ENCODE measurements at regions not wholly inside any gene's neighbourhood (a gene's known extent, or its start where the extent isn't known, plus 50 kb on each side); places are given as distances from the start of the nearest gene placed in this dataset.

DNA sequence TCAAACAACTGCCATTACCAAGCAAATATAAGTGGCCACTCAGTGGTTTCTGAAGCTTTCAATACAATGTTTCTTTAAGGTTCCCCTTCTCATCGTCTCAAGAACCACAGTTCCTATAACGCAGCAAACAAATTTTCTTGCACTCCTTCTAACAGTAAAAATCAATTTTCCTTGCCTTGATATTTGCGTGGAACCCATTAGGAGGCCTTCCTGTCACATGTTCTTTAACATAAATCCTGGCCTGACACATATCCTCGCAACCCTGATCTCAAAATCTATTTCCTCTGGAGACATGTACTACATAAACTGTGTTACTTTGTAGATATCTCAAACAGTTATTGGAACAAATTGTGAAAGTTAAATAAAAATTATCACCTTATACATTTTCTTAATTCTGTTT lies 65.9 kb upstream of the MANEA start:
- H3K4me1 Mint-ChIP-seq: no peaks in the 10 kb centered on the region
- no peaks in the 10 kb centered on the region for H3K9me3 Mint-ChIP-seq
- H3K36me3 Mint-ChIP-seq: no peaks in the 10 kb centered on the region
- H3K27me3 Mint-ChIP-seq: no peaks in the 10 kb centered on the region
- H3K27ac Mint-ChIP-seq: no peak overlapping the region
- no peak overlapping the region for H3K4me3 Mint-ChIP-seq

DNA sequence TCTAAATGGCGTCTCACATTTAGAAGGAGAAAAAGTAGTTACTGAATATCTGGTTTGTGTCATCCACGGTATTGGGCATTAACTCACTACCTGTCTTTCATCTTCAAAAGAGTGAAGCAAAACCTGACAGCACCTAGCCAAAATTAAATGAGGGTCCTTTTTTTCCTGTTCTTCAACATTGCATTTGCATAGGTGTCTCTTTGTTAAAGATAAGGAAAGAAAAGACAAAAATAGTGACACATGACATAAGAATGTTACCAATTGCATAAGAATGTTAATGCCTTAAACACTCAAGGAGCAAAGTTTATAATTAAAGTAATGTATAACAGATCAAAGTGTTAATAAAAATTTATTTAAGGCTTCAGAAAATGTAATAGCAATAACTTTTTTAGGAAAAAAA lies 61.4 kb upstream of the MANEA start:
- no peaks in the 10 kb centered on the region for H3K4me1 Mint-ChIP-seq
- no peaks in the 10 kb centered on the region for H3K9me3 Mint-ChIP-seq
- no peak overlapping the region for H3K4me3 Mint-ChIP-seq
- H3K27me3 Mint-ChIP-seq: no peaks in the 10 kb centered on the region
- H3K27ac Mint-ChIP-seq: no peak overlapping the region
- H3K36me3 Mint-ChIP-seq: no peaks in the 10 kb centered on the region

DNA sequence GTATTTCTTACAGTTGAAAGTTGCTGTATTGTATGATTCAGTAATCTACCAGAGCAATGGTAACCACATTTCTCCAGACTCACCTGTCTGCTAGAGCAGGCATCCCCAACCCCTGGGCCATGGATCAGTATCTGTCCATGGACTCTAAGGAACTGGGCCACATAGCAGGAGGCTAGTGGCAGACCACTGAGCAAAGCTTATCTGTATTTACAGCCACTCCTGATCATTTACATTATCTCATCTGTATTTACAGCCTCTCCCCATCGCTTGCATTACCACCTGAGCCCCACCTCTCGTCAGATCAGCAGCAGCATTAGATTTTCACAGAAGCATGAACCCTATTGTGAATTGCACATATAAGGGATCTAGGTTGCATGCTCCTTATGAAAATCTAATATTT lies 60.3 kb upstream of the MANEA start:
- Mint-ChIP-seq H3K9me3 (no peaks in the 10 kb centered on the region), H3K36me3 (no peaks in the 10 kb centered on the region), H3K27ac (no peak overlapping the region), H3K27me3 (no peaks in the 10 kb centered on the region), H3K4me1 (no peaks in the 10 kb centered on the region), H3K4me3 (no peak overlapping the region)

DNA sequence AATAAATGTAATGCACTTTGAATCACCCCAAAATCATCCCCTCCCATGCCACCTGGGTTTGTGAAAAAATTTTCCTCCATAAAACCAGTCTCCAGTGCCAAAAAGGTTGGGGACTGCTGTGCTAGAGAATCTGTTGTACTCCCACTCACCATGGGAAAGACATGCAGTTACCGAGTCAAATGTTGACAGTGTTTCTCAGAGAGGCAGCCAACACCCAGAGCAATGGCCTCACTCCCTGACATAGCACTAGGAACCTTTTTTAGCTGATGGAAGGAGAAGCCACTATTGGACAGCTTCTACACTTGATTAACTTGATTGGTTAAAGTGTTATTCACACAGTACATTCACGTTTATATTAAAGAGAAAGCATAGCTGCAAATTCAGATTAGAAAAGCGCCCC lies 59.8 kb upstream of the MANEA start:
- Mint-ChIP-seq H3K27me3 (no peaks in the 10 kb centered on the region), H3K4me3 (no peak overlapping the region), H3K27ac (no peak overlapping the region), H3K4me1 (no peaks in the 10 kb centered on the region), H3K36me3 (no peaks in the 10 kb centered on the region), H3K9me3 (no peaks in the 10 kb centered on the region)

DNA sequence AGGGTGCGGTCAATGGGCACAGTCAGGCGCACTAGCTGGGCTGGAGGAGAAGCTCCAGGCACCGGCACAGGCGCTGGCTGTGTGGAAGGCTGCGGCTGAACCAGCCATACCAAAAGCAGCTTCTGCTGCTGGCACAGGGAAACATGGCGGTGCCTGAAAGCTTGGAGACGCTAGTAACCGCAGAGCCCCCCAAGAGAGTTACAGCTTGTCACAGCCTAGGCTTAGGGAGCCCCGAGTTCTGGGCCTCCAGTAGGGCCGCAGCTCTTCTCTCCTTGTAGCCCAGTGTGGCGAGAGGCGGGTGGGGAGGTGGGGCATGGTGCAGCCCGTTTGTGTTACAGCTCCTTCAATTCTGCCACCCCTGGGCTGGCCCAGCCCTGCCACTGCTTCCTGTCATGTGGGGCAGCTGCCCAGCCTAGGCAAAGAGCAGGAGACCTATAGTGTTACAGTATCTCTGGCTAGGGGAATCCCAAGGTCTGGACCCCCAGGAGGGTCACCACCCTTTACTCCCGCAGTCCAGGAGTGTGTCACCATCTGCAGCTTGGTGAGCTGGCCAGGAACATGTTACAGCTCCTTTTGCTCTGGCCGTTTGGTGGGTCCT lies 58.6 kb upstream of the MANEA start:
- H3K27me3 Mint-ChIP-seq: no peaks in the 10 kb centered on the region
- peak overlapping the region in 1 of 4 donors; percentile 33 for H3K4me3 Mint-ChIP-seq
- no peaks in the 10 kb centered on the region for H3K36me3 Mint-ChIP-seq
- no peaks in the 10 kb centered on the region for H3K9me3 Mint-ChIP-seq
- H3K4me1 Mint-ChIP-seq: no peaks in the 10 kb centered on the region
- no peak overlapping the region for H3K27ac Mint-ChIP-seq

DNA sequence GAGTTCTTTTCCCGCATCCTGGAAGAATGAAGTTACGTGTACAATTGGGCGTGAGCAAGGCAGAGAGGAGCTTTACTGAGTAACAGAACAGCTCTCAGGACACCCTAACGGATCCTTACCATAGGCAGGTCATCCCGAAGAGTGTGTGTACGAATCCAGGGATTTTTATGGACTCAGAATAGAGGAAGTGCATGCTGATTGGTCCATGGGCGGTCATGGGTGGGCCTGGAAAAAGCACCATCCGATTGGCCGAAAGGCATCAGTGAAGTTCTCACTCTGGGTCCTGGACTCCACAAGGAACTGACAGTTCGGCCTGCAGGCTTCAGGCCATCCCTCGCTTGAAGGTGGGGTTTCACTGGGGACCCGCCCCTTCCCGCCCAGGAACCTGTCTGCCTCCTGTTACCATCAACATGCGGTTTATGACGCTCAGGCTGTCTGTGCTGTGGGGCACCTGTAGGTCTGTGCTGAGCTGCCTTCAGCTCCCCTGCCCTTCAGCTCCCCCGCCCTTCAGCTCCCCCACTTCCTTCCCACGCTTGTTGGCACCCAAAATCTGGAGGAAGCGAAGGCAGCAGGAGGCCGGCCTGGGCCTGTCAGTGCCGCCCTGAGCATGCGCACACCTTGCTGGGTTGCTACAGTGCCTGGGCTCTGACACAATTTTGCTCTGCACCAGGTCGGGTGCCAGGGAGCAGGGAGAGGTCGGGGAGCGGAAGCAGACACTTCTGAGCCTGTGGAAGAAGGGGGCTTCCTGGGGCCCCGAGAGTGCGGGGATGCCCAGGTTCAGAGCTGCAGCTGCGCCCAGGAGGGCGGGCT lies 57.9 kb upstream of the MANEA start:
- Mint-ChIP-seq H3K4me3 (no peak overlapping the region), H3K27ac (no peak overlapping the region), H3K9me3 (no peaks in the 10 kb centered on the region), H3K4me1 (no peaks in the 10 kb centered on the region), H3K27me3 (no peaks in the 10 kb centered on the region), H3K36me3 (no peaks in the 10 kb centered on the region)

DNA sequence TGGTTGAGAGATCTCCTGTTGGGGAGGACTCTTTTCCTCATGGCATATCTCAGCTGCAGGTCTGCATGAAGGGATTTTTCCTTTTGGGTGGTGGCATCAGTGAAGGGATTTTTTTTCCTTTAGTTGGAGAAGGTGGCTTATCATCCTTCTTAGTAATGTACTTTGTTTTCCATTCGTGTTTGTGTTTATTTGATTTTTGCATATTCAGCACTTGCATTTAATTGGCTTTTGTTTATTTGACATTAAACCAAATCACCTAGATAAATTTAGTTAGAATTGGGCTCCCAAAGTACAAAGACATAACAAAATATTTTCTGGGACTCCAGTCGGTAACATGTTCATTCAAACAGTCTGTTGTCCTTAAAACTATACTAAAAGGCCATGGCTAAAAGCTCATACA lies 56.2 kb upstream of the MANEA start:
- Mint-ChIP-seq H3K9me3 (peaks cover 0 to 4% (median 0%) of the 10 kb centered on the region in 3 donors), H3K4me1 (no peaks in the 10 kb centered on the region), H3K4me3 (no peak overlapping the region), H3K27ac (no peak overlapping the region), H3K27me3 (no peaks in the 10 kb centered on the region), H3K36me3 (no peaks in the 10 kb centered on the region)

Measured in IgD-negative memory B cell (primary cell).